Activated B cell treated with CpG ODN at 0.5 μM for 24 hours (primary cell): ENCODE measurements at regions not wholly inside any gene's neighbourhood (a gene's known extent, or its start where the extent isn't known, plus 50 kb on each side); places are given as distances from the start of the nearest gene placed in this dataset.

Source experiments
- ATAC-seq: fragments of 200-7000 bp; cut with Tn5 transposase; one replicate; pipeline ENCODE4 v1.10.0; 2021; ENCODE audit warnings: low read depth, mild to moderate bottlenecking, moderate library complexity
- CTCF ChIA-PET: fragments of 350-600 bp; sonication (Branson Sonifier 250); formaldehyde crosslinking; loops from one replicate; lab custom pipeline; 2021; ENCODE audit warnings: antibody characterized with exemption; lab: Charles Lee
- POLR2A ChIA-PET: fragments of 350-600 bp; sonication (Branson Sonifier 250); formaldehyde crosslinking; loops from one replicate; lab custom pipeline; 2021; ENCODE audit warnings: antibody characterized with exemption; lab: Charles Lee
- DNase-seq: peaks from one replicate; pipeline ENCODE4 v3.0.0; 2022
- H3K27ac Mint-ChIP-seq: one replicate; pipeline ENCODE4 v1.8.0; 2020; ENCODE audit warnings: mixed read lengths
- H3K27me3 Mint-ChIP-seq: one replicate; pipeline ENCODE4 v1.8.0; 2021; ENCODE audit warnings: mixed read lengths
- H3K36me3 Mint-ChIP-seq: one replicate; pipeline ENCODE4 v1.8.0; 2021; ENCODE audit warnings: low read depth, mixed read lengths
- H3K4me1 Mint-ChIP-seq: one replicate; pipeline ENCODE4 v1.8.0; 2021; ENCODE audit warnings: mixed read lengths
- H3K4me3 Mint-ChIP-seq: one replicate; pipeline ENCODE4 v1.8.0; 2020; ENCODE audit warnings: mild to moderate bottlenecking, mixed read lengths
- H3K9me3 Mint-ChIP-seq: one replicate; pipeline ENCODE4 v1.8.0; 2020; ENCODE audit warnings: mixed read lengths
- intact Hi-C: fragments of 100-400 bp; cut with micrococcal nuclease; formaldehyde crosslinking; loops from one replicate; pipeline ENCODE4 v1.15.1; 2024
- TF ChIP-seq, protein P1 (sequence below): fragments of 200-600 bp; IDR thresholded peaks from one replicate; pipeline ENCODE4 v1.8.0; 2022; ENCODE audit warnings: antibody characterized with exemption, mild to moderate bottlenecking

GRCh38 chr2:47249157-47249900 is 73.0 kb upstream of the CALM2 start:
- POLR2A ChIA-PET, result no interaction called here
- no peaks in the 10 kb centered on the region for H3K27me3 Mint-ChIP-seq
- peaks cover 3% of the 10 kb centered on the region for H3K4me1 Mint-ChIP-seq
- H3K36me3 Mint-ChIP-seq, result no peaks in the 10 kb centered on the region
- DNase-seq (no peak), ATAC-seq (no peak)
- TF ChIP-seq, protein P1, sequence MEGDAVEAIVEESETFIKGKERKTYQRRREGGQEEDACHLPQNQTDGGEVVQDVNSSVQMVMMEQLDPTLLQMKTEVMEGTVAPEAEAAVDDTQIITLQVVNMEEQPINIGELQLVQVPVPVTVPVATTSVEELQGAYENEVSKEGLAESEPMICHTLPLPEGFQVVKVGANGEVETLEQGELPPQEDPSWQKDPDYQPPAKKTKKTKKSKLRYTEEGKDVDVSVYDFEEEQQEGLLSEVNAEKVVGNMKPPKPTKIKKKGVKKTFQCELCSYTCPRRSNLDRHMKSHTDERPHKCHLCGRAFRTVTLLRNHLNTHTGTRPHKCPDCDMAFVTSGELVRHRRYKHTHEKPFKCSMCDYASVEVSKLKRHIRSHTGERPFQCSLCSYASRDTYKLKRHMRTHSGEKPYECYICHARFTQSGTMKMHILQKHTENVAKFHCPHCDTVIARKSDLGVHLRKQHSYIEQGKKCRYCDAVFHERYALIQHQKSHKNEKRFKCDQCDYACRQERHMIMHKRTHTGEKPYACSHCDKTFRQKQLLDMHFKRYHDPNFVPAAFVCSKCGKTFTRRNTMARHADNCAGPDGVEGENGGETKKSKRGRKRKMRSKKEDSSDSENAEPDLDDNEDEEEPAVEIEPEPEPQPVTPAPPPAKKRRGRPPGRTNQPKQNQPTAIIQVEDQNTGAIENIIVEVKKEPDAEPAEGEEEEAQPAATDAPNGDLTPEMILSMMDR, result no peak
- intact Hi-C loops, result no loop called here
- no peak overlapping the region for H3K27ac Mint-ChIP-seq
- H3K4me3 Mint-ChIP-seq, result no peak overlapping the region
- no peaks in the 10 kb centered on the region for H3K9me3 Mint-ChIP-seq
- CTCF ChIA-PET, result no interaction called here

DNA sequence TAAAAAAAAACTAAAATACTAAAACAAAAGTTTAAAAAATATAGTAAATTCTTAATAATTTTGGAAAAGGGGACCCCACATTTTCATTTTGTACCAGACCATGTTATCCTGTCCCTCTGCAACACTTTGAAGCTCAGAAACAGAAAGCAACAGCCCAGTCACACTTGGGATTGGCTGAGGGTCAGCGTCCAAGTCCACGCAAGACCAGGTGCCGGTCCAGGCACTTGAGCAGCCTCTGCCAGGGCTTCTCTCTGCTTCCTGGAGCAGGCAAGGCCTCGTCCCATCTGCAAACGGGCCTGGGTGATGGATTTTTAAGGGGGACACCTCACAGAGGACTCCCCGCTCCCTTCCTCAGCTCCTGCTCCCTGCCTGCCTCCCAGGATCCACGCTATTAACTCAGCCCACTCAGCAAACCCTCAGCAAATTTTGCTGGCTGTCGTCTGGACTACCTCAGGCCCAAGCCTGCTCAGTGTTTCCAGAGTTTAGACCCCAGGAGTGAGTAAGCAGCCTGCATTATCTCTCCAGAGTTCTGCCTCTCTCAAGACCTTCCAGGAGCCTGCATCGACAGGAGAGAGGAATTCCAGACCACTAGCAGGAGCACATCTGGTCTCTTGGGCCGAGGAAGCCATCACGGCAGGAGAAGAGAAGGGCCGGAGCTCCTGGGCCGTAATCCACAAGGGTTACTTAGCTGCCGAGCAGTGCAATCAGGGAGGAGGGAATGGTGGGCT is 67.4 kb upstream of the CALM2 start:
- CTCF ChIA-PET, result no interaction called here
- intact Hi-C loops, result no loop called here
- no peaks in the 10 kb centered on the region for H3K4me1 Mint-ChIP-seq
- H3K4me3 Mint-ChIP-seq, result no peak overlapping the region
- POLR2A ChIA-PET, result no interaction called here
- DNase-seq (no peak), ATAC-seq (no peak)
- no peaks in the 10 kb centered on the region for H3K36me3 Mint-ChIP-seq
- H3K27ac Mint-ChIP-seq, result no peak overlapping the region
- H3K27me3 Mint-ChIP-seq, result no peaks in the 10 kb centered on the region
- no peaks in the 10 kb centered on the region for H3K9me3 Mint-ChIP-seq
- TF ChIP-seq, protein P1, result no peak

DNA sequence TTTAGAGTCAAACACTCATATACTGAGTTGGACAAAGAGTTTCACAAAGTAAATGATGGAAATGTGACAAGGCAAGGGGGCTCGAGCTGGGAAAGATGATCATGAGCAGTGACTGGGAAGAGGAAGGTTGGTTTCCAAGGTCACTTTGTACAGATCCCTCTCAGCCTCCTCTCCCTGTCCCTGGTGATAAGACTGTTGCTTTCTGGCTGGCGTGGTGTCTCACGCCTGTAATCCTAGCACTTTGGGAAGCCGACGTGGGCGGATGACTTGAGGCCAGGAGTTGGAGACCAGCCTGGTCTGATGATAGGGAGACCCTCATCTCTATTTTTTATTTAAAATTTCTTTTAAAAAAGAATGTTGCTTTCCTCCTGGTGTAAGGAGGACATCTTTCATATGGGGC is 65.4 kb upstream of the CALM2 start:
- no peak for DNase-seq
- Mint-ChIP-seq H3K4me1 (no peaks in the 10 kb centered on the region), H3K27ac (no peak overlapping the region), H3K4me3 (no peak overlapping the region), H3K36me3 (no peaks in the 10 kb centered on the region), H3K27me3 (no peaks in the 10 kb centered on the region), H3K9me3 (no peaks in the 10 kb centered on the region)
- intact Hi-C loops, result no loop called here
- ATAC-seq, result no peak
- ChIA-PET CTCF (no interaction called here), POLR2A (no interaction called here)
- TF ChIP-seq, protein P1, result no peak

DNA sequence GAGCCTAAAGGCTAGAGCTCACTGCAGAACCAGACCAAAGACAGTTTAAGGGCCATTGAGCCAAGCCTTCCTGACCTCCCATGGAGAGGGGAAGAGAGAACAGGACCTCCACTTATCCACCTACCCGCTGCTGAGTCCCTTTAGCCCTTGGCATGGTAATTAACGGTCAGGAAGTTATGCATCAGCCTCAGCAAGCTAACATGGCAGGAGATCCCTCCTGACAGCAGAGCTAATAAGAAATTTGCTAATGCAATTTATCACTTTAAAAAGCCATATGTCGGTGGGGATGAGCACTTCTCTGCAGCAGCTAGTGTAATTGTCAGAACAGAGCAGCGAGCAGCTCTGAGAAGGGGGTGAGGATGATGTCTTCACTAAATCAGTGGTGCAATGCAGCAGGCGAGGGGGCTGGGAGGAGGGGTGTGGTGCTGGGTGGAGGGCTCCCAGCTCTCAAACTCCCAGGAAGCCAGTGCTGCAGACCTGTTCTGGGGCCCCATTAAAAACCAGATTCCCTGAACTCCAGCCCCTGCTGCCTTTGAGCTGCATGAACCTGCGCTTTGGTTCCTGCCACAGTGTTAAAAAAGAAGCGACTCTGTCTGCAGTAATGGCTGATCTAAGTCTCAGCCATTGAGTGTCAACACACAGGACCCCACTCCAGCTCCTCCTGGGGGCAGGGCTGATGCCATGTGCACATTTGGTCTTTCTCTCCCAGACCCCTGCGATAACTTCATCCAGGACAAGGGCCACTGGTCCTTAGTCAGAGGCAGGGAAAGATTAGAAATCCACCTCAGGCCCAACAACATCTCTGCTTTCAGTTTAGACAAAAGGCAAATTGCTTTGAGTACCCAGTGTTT is 63.0 kb upstream of the CALM2 start:
- Mint-ChIP-seq H3K27me3 (no peaks in the 10 kb centered on the region), H3K36me3 (no peaks in the 10 kb centered on the region), H3K4me3 (no peak overlapping the region), H3K4me1 (no peaks in the 10 kb centered on the region), H3K9me3 (no peaks in the 10 kb centered on the region), H3K27ac (no peak overlapping the region)
- no peak for ATAC-seq
- ChIA-PET CTCF (no interaction called here), POLR2A (interaction anchor here (0.6 kb wide), 1 partner anchor 170 kb away, joined by 11 read pairs; no protein-coding TSS in a partner anchor)
- TF ChIP-seq, protein P1, result no peak
- intact Hi-C loops, result no loop called here
- DNase-seq, result no peak

GRCh38 chr2:47238638-47239037 is 62.3 kb upstream of the CALM2 start:
- Mint-ChIP-seq H3K27ac (no peak overlapping the region), H3K4me1 (no peaks in the 10 kb centered on the region), H3K27me3 (no peaks in the 10 kb centered on the region), H3K36me3 (no peaks in the 10 kb centered on the region), H3K9me3 (no peaks in the 10 kb centered on the region), H3K4me3 (no peak overlapping the region)
- TF ChIP-seq, protein P1, result no peak
- ChIA-PET POLR2A (interaction anchor here (0.6 kb wide), 1 partner anchor 169 kb away, joined by 11 read pairs; no protein-coding TSS in a partner anchor), CTCF (no interaction called here)
- intact Hi-C loops, result no loop called here
- ATAC-seq (no peak), DNase-seq (no peak)
